Thyroid gland (tissue), 4 donors: ENCODE measurements at regions not wholly inside any gene's neighbourhood (a gene's known extent, or its start where the extent isn't known, plus 50 kb on each side); places are given as distances from the start of the nearest gene placed in this dataset.

Source experiments
- CTCF ChIP-seq, 6 experiments: fragments of 200-600 bp in 3 of 6; fragments of 450-650 bp in 3 of 6; sonication (generic) in 3 of 6; IDR thresholded peaks; one replicate each; pipeline ENCODE4 v1.5.1; 2016 to 2019; ENCODE audit warnings: antibody characterized with exemption in 6 of 6, mild to moderate bottlenecking in 2 of 6, inconsistent platforms in 1 of 6, moderate library complexity in 1 of 6
- POLR2A ChIP-seq, 2 donors: fragments of 450-650 bp; IDR thresholded peaks; one replicate each; pipeline ENCODE4 v1.6.1; 2017; ENCODE audit warnings: antibody characterized with exemption in 2 of 2, mild to moderate bottlenecking in 2 of 2, moderate library complexity in 1 of 2

GRCh38 chr5:12208366-12209100 lies 304.3 kb upstream of the CTNND2 start:
- TF ChIP-seq CTCF (IDR thresholded peaks at IDR 0.05): no peak
- no peak for TF ChIP-seq POLR2A (IDR thresholded peaks at IDR 0.05)
